Liver (tissue), 3 donors: ENCODE measurements at regions not wholly inside any gene's neighbourhood (a gene's known extent, or its start where the extent isn't known, plus 50 kb on each side); places are given as distances from the start of the nearest gene placed in this dataset.

ENCODE experiments used
- ATF3 ChIP-seq: IDR thresholded peaks from 2 replicates; pipeline ENCODE4 v1.6.1; 2016; ENCODE audit warnings: antibody characterized with exemption
- EGR1 ChIP-seq, 2 donors: IDR thresholded peaks; 2 replicates each; pipeline ENCODE4 v1.6.1; 2016 to 2018; ENCODE audit warnings: antibody characterized with exemption in 2 of 2, low read depth in 2 of 2
- FOXA1 ChIP-seq: IDR thresholded peaks from 2 replicates; pipeline ENCODE4 v1.6.1; 2016; ENCODE audit warnings: antibody characterized with exemption
- GABPA ChIP-seq, 2 donors: IDR thresholded peaks in 1 of 2; conservative IDR thresholded peaks in 1 of 2; 2 replicates each; pipeline ENCODE4 v1.6.1; 2016; ENCODE audit warnings: antibody characterized with exemption in 2 of 2, mild to moderate bottlenecking in 1 of 2, moderate library complexity in 1 of 2
- JUND ChIP-seq, 2 donors: IDR thresholded peaks; 2 replicates each; pipeline ENCODE4 v1.6.1; 2016; ENCODE audit warnings: antibody characterized with exemption in 2 of 2
- RAD21 ChIP-seq, 2 donors: IDR thresholded peaks; 2 replicates each; pipeline ENCODE4 v1.6.1; 2016; ENCODE audit warnings: antibody characterized with exemption in 2 of 2, mild to moderate bottlenecking in 2 of 2
- REST ChIP-seq: IDR thresholded peaks from 2 replicates; pipeline ENCODE4 v1.6.1; 2016; ENCODE audit warnings: antibody characterized with exemption, mild to moderate bottlenecking
- RXRA ChIP-seq, 2 donors: IDR thresholded peaks; 2 replicates each; pipeline ENCODE4 v1.6.1; 2017 to 2018; ENCODE audit warnings: antibody characterized with exemption in 2 of 2, mild to moderate bottlenecking in 1 of 2
- SP1 ChIP-seq: IDR thresholded peaks from 2 replicates; pipeline ENCODE4 v1.6.1; 2018; ENCODE audit warnings: antibody characterized with exemption, mild to moderate bottlenecking
- TAF1 ChIP-seq: conservative IDR thresholded peaks from 2 replicates; pipeline ENCODE4 v1.6.1; 2016; ENCODE audit warnings: antibody characterized with exemption, mild to moderate bottlenecking
- YY1 ChIP-seq: IDR thresholded peaks from 2 replicates; pipeline ENCODE4 v1.6.1; 2016; ENCODE audit warnings: antibody characterized with exemption, mild to moderate bottlenecking
- TF ChIP-seq, protein P1 (sequence below): fragments of 150-350 bp; IDR thresholded peaks from 2 replicates; pipeline ENCODE4 v1.5.1; 2017; ENCODE audit warnings: improper control_type of control experiment, low read depth, low read length; ENCODE audit not compliant: missing input control
- TF ChIP-seq, protein P2 (sequence below): IDR thresholded peaks from 2 replicates; pipeline ENCODE4 v1.6.1; 2016; ENCODE audit warnings: antibody characterized with exemption
- donor health status: healthy.
- donor health status: healthy.

DNA sequence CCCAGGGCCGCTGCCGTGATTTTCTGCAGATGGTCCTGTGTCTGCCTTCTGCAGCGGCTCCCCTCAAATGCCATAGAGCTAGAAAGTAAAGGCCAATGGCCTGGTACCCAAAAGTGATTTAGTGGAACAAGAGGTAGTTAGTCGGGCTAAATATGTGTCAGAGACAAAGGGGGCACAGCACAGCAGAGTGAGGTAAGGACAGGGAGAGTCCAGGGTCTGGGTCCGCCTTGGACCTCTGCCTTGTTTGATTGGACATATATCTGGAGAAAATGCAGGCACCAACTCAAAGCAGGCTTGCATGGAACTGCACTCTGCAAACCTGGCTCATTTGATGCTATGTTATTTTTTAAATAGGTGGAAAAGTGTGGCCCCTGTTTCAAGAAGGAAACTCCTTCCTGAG is 249.6 kb upstream of the B3GAT1 start:
- TF ChIP-seq, protein P1, sequence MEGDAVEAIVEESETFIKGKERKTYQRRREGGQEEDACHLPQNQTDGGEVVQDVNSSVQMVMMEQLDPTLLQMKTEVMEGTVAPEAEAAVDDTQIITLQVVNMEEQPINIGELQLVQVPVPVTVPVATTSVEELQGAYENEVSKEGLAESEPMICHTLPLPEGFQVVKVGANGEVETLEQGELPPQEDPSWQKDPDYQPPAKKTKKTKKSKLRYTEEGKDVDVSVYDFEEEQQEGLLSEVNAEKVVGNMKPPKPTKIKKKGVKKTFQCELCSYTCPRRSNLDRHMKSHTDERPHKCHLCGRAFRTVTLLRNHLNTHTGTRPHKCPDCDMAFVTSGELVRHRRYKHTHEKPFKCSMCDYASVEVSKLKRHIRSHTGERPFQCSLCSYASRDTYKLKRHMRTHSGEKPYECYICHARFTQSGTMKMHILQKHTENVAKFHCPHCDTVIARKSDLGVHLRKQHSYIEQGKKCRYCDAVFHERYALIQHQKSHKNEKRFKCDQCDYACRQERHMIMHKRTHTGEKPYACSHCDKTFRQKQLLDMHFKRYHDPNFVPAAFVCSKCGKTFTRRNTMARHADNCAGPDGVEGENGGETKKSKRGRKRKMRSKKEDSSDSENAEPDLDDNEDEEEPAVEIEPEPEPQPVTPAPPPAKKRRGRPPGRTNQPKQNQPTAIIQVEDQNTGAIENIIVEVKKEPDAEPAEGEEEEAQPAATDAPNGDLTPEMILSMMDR: no peak
- TF ChIP-seq ATF3 (no peak), YY1 (no peak), TAF1 (no peak), GABPA (IDR thresholded peaks at IDR 0.05 in 1 of 2, conservative IDR thresholded peaks at IDR 0.05 in 1 of 2) (no peak), RXRA (IDR thresholded peaks at IDR 0.05) (no peak), SP1 (no peak), EGR1 (IDR thresholded peaks at IDR 0.05; ENCODE audit: low read depth in 2 of 2) (no peak), RAD21 (IDR thresholded peaks at IDR 0.05) (no peak), REST (no peak), JUND (IDR thresholded peaks at IDR 0.05) (no peak), FOXA1 (no peak)
- TF ChIP-seq, protein P2, sequence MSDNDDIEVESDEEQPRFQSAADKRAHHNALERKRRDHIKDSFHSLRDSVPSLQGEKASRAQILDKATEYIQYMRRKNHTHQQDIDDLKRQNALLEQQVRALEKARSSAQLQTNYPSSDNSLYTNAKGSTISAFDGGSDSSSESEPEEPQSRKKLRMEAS: no peak
